Activated T-helper 2 cell treated with anti-CD3 and anti-CD28 coated beads, Interferon-gamma antibody, Interleukin-2, Interleukin-4, amounts not matched to agents 10 μg/mL and 5 μg/mL and 100 μg/mL, durations not matched to agents 14 hours and 24 hours and 36 hours (primary cell): ENCODE measurements at regions not wholly inside any gene's neighbourhood (a gene's known extent, or its start where the extent isn't known, plus 50 kb on each side); places are given as distances from the start of the nearest gene placed in this dataset.
"Not testable (repeated sequence)": the region's sequence is repeated elsewhere in the genome, so short reads cannot be mapped to it uniquely, and the experiment has no call there.

Source experiments
- DNase-seq: peaks from one replicate; pipeline ENCODE4 v3.0.0; 2021; ENCODE audit warnings: low spot score
- H3K27ac Mint-ChIP-seq: one replicate; pipeline ENCODE4 v1.8.0; 2021; ENCODE audit warnings: mixed read lengths
- H3K27me3 Mint-ChIP-seq: one replicate; pipeline ENCODE4 v1.8.0; 2021; ENCODE audit warnings: low read depth, mixed read lengths
- H3K36me3 Mint-ChIP-seq: one replicate; pipeline ENCODE4 v1.8.0; 2021; ENCODE audit warnings: low read depth, mixed read lengths
- H3K4me1 Mint-ChIP-seq: one replicate; pipeline ENCODE4 v1.8.0; 2021; ENCODE audit warnings: low read depth, mixed read lengths
- H3K4me3 Mint-ChIP-seq: one replicate; pipeline ENCODE4 v1.8.0; 2021; ENCODE audit warnings: low read depth, mild to moderate bottlenecking, moderate library complexity, mixed read lengths
- H3K9me3 Mint-ChIP-seq: one replicate; pipeline ENCODE4 v1.8.0; 2021; ENCODE audit warnings: mixed read lengths
- intact Hi-C: fragments of 100-400 bp; cut with micrococcal nuclease; formaldehyde crosslinking; loops from one replicate; pipeline ENCODE4 v1.15.1; 2023

- H3K4me1 Mint-ChIP-seq, result peaks cover 18% of the 10 kb centered on the region
- H3K9me3 Mint-ChIP-seq, result peaks cover 5% of the 10 kb centered on the region
- H3K4me3 Mint-ChIP-seq, result no peak overlapping the region
- no peaks in the 10 kb centered on the region for H3K27me3 Mint-ChIP-seq
- DNase-seq, result no peak
- no peaks in the 10 kb centered on the region for H3K36me3 Mint-ChIP-seq
- H3K27ac Mint-ChIP-seq, result no peak overlapping the region
- intact Hi-C loops, result no loop called here
Observed at GRCh38 chr10:16195894-16196293, 240.9 kb upstream of the PTER start.

- Mint-ChIP-seq H3K4me3 (no peak overlapping the region), H3K4me1 (peaks cover 18% of the 10 kb centered on the region), H3K36me3 (no peaks in the 10 kb centered on the region), H3K27me3 (peaks cover 2% of the 10 kb centered on the region), H3K27ac (no peak overlapping the region), H3K9me3 (peaks cover 5% of the 10 kb centered on the region)
- no peak for DNase-seq
- intact Hi-C loops, result no loop called here
Observed at GRCh38 chr10:16199216-16199615, 237.6 kb upstream of the PTER start.

- not testable (repeated sequence) for H3K4me1 Mint-ChIP-seq, H3K4me3 Mint-ChIP-seq, H3K36me3 Mint-ChIP-seq, DNase-seq, H3K27me3 Mint-ChIP-seq, H3K27ac Mint-ChIP-seq
- H3K9me3 Mint-ChIP-seq, result peaks cover 36% of the 10 kb centered on the region
- intact Hi-C loops, result loop anchor here (5.0 kb wide), 1 partner anchor 499 kb away; no protein-coding TSS in a partner anchor
Observed at GRCh38 chr10:16223618-16224017, 213.2 kb upstream of the PTER start.

GRCh38 chr10:16227674-16228073 is 209.1 kb upstream of the PTER start:
- Mint-ChIP-seq H3K4me1 (no peaks in the 10 kb centered on the region), H3K4me3 (no peak overlapping the region), H3K27me3 (no peaks in the 10 kb centered on the region), H3K27ac (no peak overlapping the region), H3K36me3 (no peaks in the 10 kb centered on the region), H3K9me3 (peaks cover 23% of the 10 kb centered on the region)
- intact Hi-C loops, result no loop called here
- DNase-seq, result no peak

GRCh38 chr10:16231176-16231575 is 205.6 kb upstream of the PTER start:
- no peak overlapping the region for H3K27ac Mint-ChIP-seq
- H3K4me1 Mint-ChIP-seq, result no peaks in the 10 kb centered on the region
- DNase-seq, result no peak
- no peaks in the 10 kb centered on the region for H3K36me3 Mint-ChIP-seq
- no peak overlapping the region for H3K4me3 Mint-ChIP-seq
- intact Hi-C loops, result no loop called here
- peaks cover 11% of the 10 kb centered on the region for H3K9me3 Mint-ChIP-seq
- H3K27me3 Mint-ChIP-seq, result no peaks in the 10 kb centered on the region

GRCh38 chr10:16231734-16232435 is 204.9 kb upstream of the PTER start:
- Mint-ChIP-seq H3K27me3 (no peaks in the 10 kb centered on the region), H3K36me3 (no peaks in the 10 kb centered on the region), H3K4me3 (no peak overlapping the region), H3K27ac (no peak overlapping the region), H3K9me3 (peaks cover 11% of the 10 kb centered on the region), H3K4me1 (no peaks in the 10 kb centered on the region)
- intact Hi-C loops, result no loop called here
- no peak for DNase-seq

- H3K27ac Mint-ChIP-seq, result no peak overlapping the region
- intact Hi-C loops, result no loop called here
- H3K4me1 Mint-ChIP-seq, result no peaks in the 10 kb centered on the region
- H3K27me3 Mint-ChIP-seq, result no peaks in the 10 kb centered on the region
- no peak overlapping the region for H3K4me3 Mint-ChIP-seq
- H3K9me3 Mint-ChIP-seq, result peaks cover 6% of the 10 kb centered on the region
- no peak for DNase-seq
- H3K36me3 Mint-ChIP-seq, result no peaks in the 10 kb centered on the region
Observed at GRCh38 chr10:16232441-16232840, 204.4 kb upstream of the PTER start.

GRCh38 chr10:16234916-16235315 is 201.9 kb upstream of the PTER start:
- no peaks in the 10 kb centered on the region for H3K4me1 Mint-ChIP-seq
- no peak overlapping the region for H3K4me3 Mint-ChIP-seq

GRCh38 chr10:16242446-16242845 is 194.4 kb upstream of the PTER start:
- Mint-ChIP-seq H3K4me3 (no peak overlapping the region), H3K9me3 (no peaks in the 10 kb centered on the region), H3K27ac (no peak overlapping the region), H3K36me3 (no peaks in the 10 kb centered on the region), H3K27me3 (no peaks in the 10 kb centered on the region), H3K4me1 (no peaks in the 10 kb centered on the region)
- intact Hi-C loops, result no loop called here
- DNase-seq, result no peak

More at GRCh38 chr10:16234916-16235315, 201.9 kb upstream of the PTER start:
- no peak overlapping the region for H3K27ac Mint-ChIP-seq
- intact Hi-C loops, result no loop called here
- no peak for DNase-seq
- H3K36me3 Mint-ChIP-seq, result no peaks in the 10 kb centered on the region
- no peaks in the 10 kb centered on the region for H3K27me3 Mint-ChIP-seq
- H3K9me3 Mint-ChIP-seq, result no peaks in the 10 kb centered on the region

- intact Hi-C loops, result no loop called here
- Mint-ChIP-seq H3K27ac (no peak overlapping the region), H3K4me3 (no peak overlapping the region), H3K36me3 (no peaks in the 10 kb centered on the region), H3K9me3 (no peaks in the 10 kb centered on the region), H3K4me1 (no peaks in the 10 kb centered on the region), H3K27me3 (no peaks in the 10 kb centered on the region)
- no peak for DNase-seq
Observed at GRCh38 chr10:16242859-16243613, 193.8 kb upstream of the PTER start.

- H3K27me3 Mint-ChIP-seq, intact Hi-C loops, DNase-seq, H3K27ac Mint-ChIP-seq, H3K4me3 Mint-ChIP-seq, H3K36me3 Mint-ChIP-seq, H3K4me1 Mint-ChIP-seq: not testable (repeated sequence)
- H3K9me3 Mint-ChIP-seq, result peaks cover 12% of the 10 kb centered on the region
Observed at GRCh38 chr10:16250136-16250535, 186.7 kb upstream of the PTER start.

GRCh38 chr10:16256336-16256735 is 180.5 kb upstream of the PTER start:
- intact Hi-C loops, result no loop called here
- Mint-ChIP-seq H3K4me1 (no peaks in the 10 kb centered on the region), H3K36me3 (no peaks in the 10 kb centered on the region), H3K27ac (no peak overlapping the region), H3K27me3 (no peaks in the 10 kb centered on the region), H3K9me3 (peaks cover 18% of the 10 kb centered on the region), H3K4me3 (no peak overlapping the region)
- DNase-seq, result no peak

GRCh38 chr10:16258291-16259040 is 178.3 kb upstream of the PTER start:
- intact Hi-C loops, result no loop called here
- Mint-ChIP-seq H3K9me3 (peaks cover 8% of the 10 kb centered on the region), H3K4me3 (no peak overlapping the region), H3K27ac (no peak overlapping the region), H3K36me3 (no peaks in the 10 kb centered on the region), H3K4me1 (no peaks in the 10 kb centered on the region), H3K27me3 (no peaks in the 10 kb centered on the region)
- no peak for DNase-seq
